ENCODE measurements at regions not wholly inside any gene's neighbourhood (a gene's known extent, or its start where the extent isn't known, plus 50 kb on each side); places are given as distances from the start of the nearest gene placed in this dataset.
A peak's percentile ranks its signal among the peaks of the same experiment; 100 is the strongest.

GRCh38 chr7:131098527-131098926 is 229.1 kb upstream of the MKLN1 start:
- H3K36me3 ChIP-seq (ENCODE audit: insufficient read depth, low read length), result peaks cover 27% of the 10 kb centered on the region
- no peak overlapping the region for H3K4me2 ChIP-seq (ENCODE audit: low read length)
- no peaks in the 10 kb centered on the region for H3K27me3 ChIP-seq (ENCODE audit: control insufficient read depth, insufficient read depth, low read length)
- H3K4me3 ChIP-seq (ENCODE audit: low read length), result no peak overlapping the region
- no peak overlapping the region for H3K9ac ChIP-seq (ENCODE audit: low read depth, low read length)
- peaks cover 7% of the 10 kb centered on the region for H3K4me1 ChIP-seq (ENCODE audit: control insufficient read depth, insufficient read depth, low read length)
- H3K9me3 ChIP-seq (replicated peaks; ENCODE audit: low read length), result no peaks in the 10 kb centered on the region

- H3K27me3 ChIP-seq (ENCODE audit: control insufficient read depth, insufficient read depth, low read length), result no peaks in the 10 kb centered on the region
- H3K36me3 ChIP-seq (ENCODE audit: insufficient read depth, low read length), result peaks cover 28% of the 10 kb centered on the region
- no peak overlapping the region for H3K4me2 ChIP-seq (ENCODE audit: low read length)
- H3K9ac ChIP-seq (ENCODE audit: low read depth, low read length), result no peak overlapping the region
- peaks cover 20% of the 10 kb centered on the region for H3K4me1 ChIP-seq (ENCODE audit: control insufficient read depth, insufficient read depth, low read length)
- no peak overlapping the region for H3K4me3 ChIP-seq (ENCODE audit: low read length)
- no peaks in the 10 kb centered on the region for H3K9me3 ChIP-seq (replicated peaks; ENCODE audit: low read length)
Observed at GRCh38 chr7:131100357-131101054, 227.2 kb upstream of the MKLN1 start.

- Histone ChIP-seq H3K4me1 (ENCODE audit: control insufficient read depth, insufficient read depth, low read length) (peaks cover 27% of the 10 kb centered on the region), H3K9me3 (replicated peaks; ENCODE audit: low read length) (no peaks in the 10 kb centered on the region), H3K27me3 (ENCODE audit: control insufficient read depth, insufficient read depth, low read length) (no peaks in the 10 kb centered on the region), H3K4me2 (ENCODE audit: low read length) (peak overlapping the region; percentile 84), H3K9ac (ENCODE audit: low read depth, low read length) (no peak overlapping the region), H3K4me3 (ENCODE audit: low read length) (peak overlapping the region; percentile 69), H3K36me3 (ENCODE audit: insufficient read depth, low read length) (peaks cover 22% of the 10 kb centered on the region)
Observed at GRCh38 chr7:131103997-131104396, 223.7 kb upstream of the MKLN1 start.

GRCh38 chr7:131104596-131105293 is 222.9 kb upstream of the MKLN1 start:
- Histone ChIP-seq H3K9ac (ENCODE audit: low read depth, low read length) (peak overlapping the region; percentile 71), H3K36me3 (ENCODE audit: insufficient read depth, low read length) (peaks cover 22% of the 10 kb centered on the region), H3K4me2 (ENCODE audit: low read length) (peak overlapping the region; percentile 84), H3K4me3 (ENCODE audit: low read length) (peak overlapping the region; percentile 69), H3K4me1 (ENCODE audit: control insufficient read depth, insufficient read depth, low read length) (peaks cover 34% of the 10 kb centered on the region), H3K9me3 (replicated peaks; ENCODE audit: low read length) (no peaks in the 10 kb centered on the region), H3K27me3 (ENCODE audit: control insufficient read depth, insufficient read depth, low read length) (no peaks in the 10 kb centered on the region)

- no peaks in the 10 kb centered on the region for H3K9me3 ChIP-seq (replicated peaks; ENCODE audit: low read length)
- peaks cover 18% of the 10 kb centered on the region for H3K36me3 ChIP-seq (ENCODE audit: insufficient read depth, low read length)
- peak overlapping the region; percentile 69 for H3K4me3 ChIP-seq (ENCODE audit: low read length)
- H3K9ac ChIP-seq (ENCODE audit: low read depth, low read length), result peak overlapping the region; percentile 71
- H3K4me1 ChIP-seq (ENCODE audit: control insufficient read depth, insufficient read depth, low read length), result peaks cover 37% of the 10 kb centered on the region
- no peaks in the 10 kb centered on the region for H3K27me3 ChIP-seq (ENCODE audit: control insufficient read depth, insufficient read depth, low read length)
- H3K4me2 ChIP-seq (ENCODE audit: low read length), result peak overlapping the region; percentile 84
Observed at GRCh38 chr7:131105294-131105798, 222.3 kb upstream of the MKLN1 start.

- Histone ChIP-seq H3K27me3 (ENCODE audit: control insufficient read depth, insufficient read depth, low read length) (no peaks in the 10 kb centered on the region), H3K4me2 (ENCODE audit: low read length) (peak overlapping the region; percentile 96), H3K9ac (ENCODE audit: low read depth, low read length) (peak overlapping the region; percentile 95), H3K9me3 (replicated peaks; ENCODE audit: low read length) (no peaks in the 10 kb centered on the region), H3K36me3 (ENCODE audit: insufficient read depth, low read length) (peaks cover 11% of the 10 kb centered on the region), H3K4me1 (ENCODE audit: control insufficient read depth, insufficient read depth, low read length) (peaks cover 44% of the 10 kb centered on the region), H3K4me3 (ENCODE audit: low read length) (peak overlapping the region; percentile 88)
Observed at GRCh38 chr7:131105799-131106680, 221.6 kb upstream of the MKLN1 start.

GRCh38 chr7:131106681-131107336 is 220.9 kb upstream of the MKLN1 start:
- peaks cover 50% of the 10 kb centered on the region for H3K4me1 ChIP-seq (ENCODE audit: control insufficient read depth, insufficient read depth, low read length)
- no peaks in the 10 kb centered on the region for H3K9me3 ChIP-seq (replicated peaks; ENCODE audit: low read length)
- H3K36me3 ChIP-seq (ENCODE audit: insufficient read depth, low read length), result peaks cover 8% of the 10 kb centered on the region
- peak overlapping the region; percentile 95 for H3K9ac ChIP-seq (ENCODE audit: low read depth, low read length)
- peak overlapping the region; percentile 96 for H3K4me2 ChIP-seq (ENCODE audit: low read length)
- no peaks in the 10 kb centered on the region for H3K27me3 ChIP-seq (ENCODE audit: control insufficient read depth, insufficient read depth, low read length)
- H3K4me3 ChIP-seq (ENCODE audit: low read length), result peak overlapping the region; percentile 88

GRCh38 chr7:131107337-131108211 is 220.1 kb upstream of the MKLN1 start:
- H3K36me3 ChIP-seq (ENCODE audit: insufficient read depth, low read length), result peaks cover 8% of the 10 kb centered on the region
- peak overlapping the region; percentile 95 for H3K9ac ChIP-seq (ENCODE audit: low read depth, low read length)
- H3K4me3 ChIP-seq (ENCODE audit: low read length), result peak overlapping the region; percentile 88
- H3K9me3 ChIP-seq (replicated peaks; ENCODE audit: low read length), result no peaks in the 10 kb centered on the region
- peaks cover 52% of the 10 kb centered on the region for H3K4me1 ChIP-seq (ENCODE audit: control insufficient read depth, insufficient read depth, low read length)
- no peaks in the 10 kb centered on the region for H3K27me3 ChIP-seq (ENCODE audit: control insufficient read depth, insufficient read depth, low read length)
- peak overlapping the region; percentile 87 for H3K4me2 ChIP-seq (ENCODE audit: low read length)

GRCh38 chr7:131108212-131108940 is 219.3 kb upstream of the MKLN1 start:
- Histone ChIP-seq H3K9ac (ENCODE audit: low read depth, low read length) (peak overlapping the region; percentile 95), H3K36me3 (ENCODE audit: insufficient read depth, low read length) (peaks cover 4% of the 10 kb centered on the region), H3K4me2 (ENCODE audit: low read length) (peak overlapping the region; percentile 87), H3K4me3 (ENCODE audit: low read length) (peak overlapping the region; percentile 88), H3K27me3 (ENCODE audit: control insufficient read depth, insufficient read depth, low read length) (no peaks in the 10 kb centered on the region), H3K9me3 (replicated peaks; ENCODE audit: low read length) (no peaks in the 10 kb centered on the region), H3K4me1 (ENCODE audit: control insufficient read depth, insufficient read depth, low read length) (peaks cover 52% of the 10 kb centered on the region)

Data from skeletal muscle satellite cell (primary cell).